Mononuclear cell (primary cell): ENCODE measurements at regions not wholly inside any gene's neighbourhood (a gene's known extent, or its start where the extent isn't known, plus 50 kb on each side); places are given as distances from the start of the nearest gene placed in this dataset.
"Not testable (repeated sequence)": the region's sequence is repeated elsewhere in the genome, so short reads cannot be mapped to it uniquely, and the experiment has no call there.

ENCODE experiments used
- H3K27me3 ChIP-seq: 2 replicates; pipeline ENCODE4 v1.6.0; 2011; ENCODE audit warnings: low read length, control low read depth; ENCODE audit not compliant: insufficient read depth
- H3K4me1 ChIP-seq: 2 replicates; pipeline ENCODE4 v1.5.1; 2011; ENCODE audit warnings: mild to moderate bottlenecking, low read length, control low read depth; ENCODE audit not compliant: insufficient read depth
- H3K4me3 ChIP-seq: 2 replicates; pipeline ENCODE4 v1.5.1; 2011; ENCODE audit warnings: mild to moderate bottlenecking, low read length, moderate library complexity
- H3K9me3 ChIP-seq: 2 replicates; pipeline ENCODE4 v1.5.1; 2011; ENCODE audit warnings: low read depth, mild to moderate bottlenecking, control low read depth, low read length

DNA sequence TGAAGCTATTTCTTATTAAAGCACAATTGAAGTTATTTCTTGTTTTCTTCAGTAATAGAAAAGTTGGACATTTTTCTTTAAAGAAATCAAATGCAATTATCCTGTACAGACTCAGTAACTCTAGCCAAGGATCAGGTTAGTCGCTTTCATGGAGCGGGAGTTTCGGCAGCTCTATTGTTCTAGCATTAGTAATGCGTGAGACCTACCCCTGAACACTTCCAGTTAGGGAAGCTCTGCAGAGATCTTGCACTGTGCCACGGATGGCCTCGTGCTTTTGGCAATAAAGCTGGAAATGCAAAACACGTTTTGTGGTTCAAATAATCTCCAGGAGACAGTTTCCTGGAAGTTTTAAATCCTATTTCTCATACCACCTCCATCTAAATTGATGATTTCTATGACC is 488.4 kb downstream of the SETD4 start:
- no peaks in the 10 kb centered on the region for H3K9me3 ChIP-seq
- no peaks in the 10 kb centered on the region for H3K4me1 ChIP-seq
- H3K4me3 ChIP-seq = no peak overlapping the region
- H3K27me3 ChIP-seq = no peaks in the 10 kb centered on the region

DNA sequence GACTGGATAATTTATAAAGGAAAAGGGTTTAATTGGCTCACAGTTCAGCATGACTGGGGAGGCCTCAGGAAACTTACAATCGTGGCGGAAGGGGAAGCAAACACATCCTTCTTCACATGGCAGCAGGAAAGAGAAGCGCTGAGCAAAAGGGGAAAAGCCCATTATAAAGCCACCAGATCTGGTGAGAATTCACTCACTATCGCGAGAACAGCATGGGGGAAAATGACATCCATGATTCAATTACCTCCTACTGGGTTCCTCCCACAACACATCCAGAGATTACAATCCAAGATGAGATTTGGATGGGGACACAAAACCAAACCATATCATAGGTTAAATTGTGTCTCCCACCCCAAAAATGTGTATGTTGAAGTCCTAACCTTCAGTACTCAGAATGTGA is 491.7 kb downstream of the SETD4 start:
- H3K4me1 ChIP-seq = peaks cover 11% of the 10 kb centered on the region
- H3K9me3 ChIP-seq = no peaks in the 10 kb centered on the region
- H3K4me3 ChIP-seq = no peak overlapping the region
- no peaks in the 10 kb centered on the region for H3K27me3 ChIP-seq

DNA sequence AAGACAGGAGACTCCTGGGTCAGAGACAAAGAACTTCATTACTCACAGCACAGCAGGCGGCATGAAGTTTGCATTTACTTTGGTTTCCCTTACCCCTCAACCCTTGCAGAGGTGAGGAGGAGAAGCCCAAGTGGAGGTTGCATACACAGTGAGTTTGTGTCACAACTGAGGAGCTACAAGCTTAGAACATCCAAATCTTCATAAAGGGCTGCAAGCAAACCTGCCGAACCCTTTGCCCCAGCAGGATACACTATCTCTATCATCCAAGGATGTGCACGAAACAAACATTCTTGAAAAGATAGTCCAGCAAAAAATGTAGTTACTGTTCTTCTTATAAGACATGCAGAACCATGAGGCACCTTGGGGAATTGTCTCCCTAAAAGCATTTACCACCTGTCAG is 493.5 kb downstream of the SETD4 start:
- H3K27me3 ChIP-seq = no peaks in the 10 kb centered on the region
- no peaks in the 10 kb centered on the region for H3K9me3 ChIP-seq
- peaks cover 12% of the 10 kb centered on the region for H3K4me1 ChIP-seq
- H3K4me3 ChIP-seq = no peak overlapping the region

DNA sequence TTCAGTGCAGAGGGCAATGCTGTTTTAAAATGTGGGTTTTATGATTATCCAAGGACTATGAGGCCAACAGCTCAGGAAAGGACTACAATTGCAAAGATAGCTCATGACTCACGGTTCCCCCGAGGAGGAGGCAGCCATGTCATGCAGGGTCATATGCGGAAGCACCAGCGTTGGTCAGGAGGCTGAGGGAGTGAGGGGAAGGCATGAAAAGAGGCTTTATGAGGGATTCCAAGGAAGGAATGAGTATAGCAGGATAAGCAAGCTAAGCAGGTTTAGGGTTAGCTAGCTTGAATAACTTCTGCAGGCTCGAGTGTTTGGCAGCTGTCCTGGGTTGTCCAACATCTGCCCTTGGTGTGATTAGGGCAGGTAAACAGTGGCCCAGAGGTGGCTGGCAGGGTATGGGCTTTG is 495.1 kb downstream of the SETD4 start:
- Histone ChIP-seq H3K9me3 (no peaks in the 10 kb centered on the region), H3K27me3 (no peaks in the 10 kb centered on the region), H3K4me1 (peaks cover 12% of the 10 kb centered on the region), H3K4me3 (no peak overlapping the region)

DNA sequence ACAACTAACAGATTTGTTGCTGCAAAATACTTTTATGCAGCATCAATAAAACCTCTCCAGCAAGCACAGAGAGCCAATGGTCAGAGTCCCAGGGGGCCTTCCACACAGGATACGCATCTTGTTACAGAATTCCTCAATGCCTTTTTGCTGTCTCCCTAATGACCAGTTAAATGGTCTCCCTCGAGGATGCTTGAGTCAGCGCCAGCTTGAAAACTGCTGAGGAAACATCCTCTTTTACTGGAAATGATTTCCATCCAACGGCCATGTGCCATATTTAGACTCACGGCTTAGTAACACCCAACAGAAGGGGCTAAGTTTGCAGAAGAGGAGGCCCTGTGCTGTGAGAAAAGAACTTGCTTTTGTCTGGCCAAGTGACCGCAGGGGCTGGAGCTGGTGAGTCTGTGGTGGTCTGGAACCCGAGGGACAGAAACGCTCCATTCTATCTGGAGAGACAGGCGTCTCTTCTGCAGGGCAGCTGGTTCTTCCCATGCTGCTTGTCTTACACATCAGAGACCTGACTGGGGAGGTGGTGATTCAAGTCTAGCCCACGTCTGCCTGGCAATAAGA is 496.4 kb downstream of the SETD4 start:
- no peaks in the 10 kb centered on the region for H3K9me3 ChIP-seq

DNA sequence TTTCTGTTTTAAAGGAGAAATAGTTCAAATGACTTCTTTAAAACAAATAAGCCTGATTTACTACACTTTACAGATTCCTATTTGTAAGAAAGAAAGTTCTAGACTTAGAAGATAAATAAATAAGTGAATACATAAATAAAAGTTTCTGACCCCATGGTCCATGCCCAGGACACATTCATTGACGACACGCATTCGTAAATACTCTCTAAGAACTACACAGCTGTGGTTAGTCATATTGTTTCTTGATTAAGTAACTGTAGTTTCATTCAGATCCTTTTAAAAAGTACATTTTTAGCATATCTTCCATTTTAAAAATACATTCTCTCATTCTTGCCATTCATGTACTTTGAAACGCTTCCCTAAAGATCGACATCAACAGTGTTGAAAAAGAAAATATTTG is 497.4 kb downstream of the SETD4 start:
- no peak overlapping the region for H3K4me3 ChIP-seq
- no peaks in the 10 kb centered on the region for H3K9me3 ChIP-seq
- peaks cover 2% of the 10 kb centered on the region for H3K27me3 ChIP-seq
- H3K4me1 ChIP-seq = peaks cover 12% of the 10 kb centered on the region

More for the DNA sequence above, 496.4 kb downstream of the SETD4 start:
- Histone ChIP-seq H3K27me3 (peaks cover 2% of the 10 kb centered on the region), H3K4me3 (no peak overlapping the region), H3K4me1 (peaks cover 12% of the 10 kb centered on the region)

DNA sequence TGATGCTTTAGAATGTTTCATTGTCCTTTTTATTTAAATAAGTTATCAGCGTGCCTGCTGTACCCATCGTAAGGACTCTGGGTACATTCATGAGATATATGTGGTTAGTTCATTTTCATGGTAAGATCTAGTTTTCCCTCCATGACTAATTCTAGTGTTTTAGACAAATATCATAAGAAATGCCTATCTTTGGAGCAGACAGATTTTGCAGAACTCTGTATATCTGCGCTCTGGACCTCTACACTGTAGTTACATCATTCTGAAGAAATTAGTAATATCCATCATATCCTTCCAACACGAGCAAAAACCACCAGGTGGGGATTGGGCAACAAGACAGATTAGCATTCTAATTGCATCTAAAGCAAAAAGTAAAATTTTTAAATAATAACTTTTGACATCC is 499.2 kb downstream of the SETD4 start:
- peaks cover 2% of the 10 kb centered on the region for H3K27me3 ChIP-seq
- H3K4me1 ChIP-seq = peaks cover 12% of the 10 kb centered on the region
- H3K9me3 ChIP-seq = no peaks in the 10 kb centered on the region
- H3K4me3 ChIP-seq = no peak overlapping the region

DNA sequence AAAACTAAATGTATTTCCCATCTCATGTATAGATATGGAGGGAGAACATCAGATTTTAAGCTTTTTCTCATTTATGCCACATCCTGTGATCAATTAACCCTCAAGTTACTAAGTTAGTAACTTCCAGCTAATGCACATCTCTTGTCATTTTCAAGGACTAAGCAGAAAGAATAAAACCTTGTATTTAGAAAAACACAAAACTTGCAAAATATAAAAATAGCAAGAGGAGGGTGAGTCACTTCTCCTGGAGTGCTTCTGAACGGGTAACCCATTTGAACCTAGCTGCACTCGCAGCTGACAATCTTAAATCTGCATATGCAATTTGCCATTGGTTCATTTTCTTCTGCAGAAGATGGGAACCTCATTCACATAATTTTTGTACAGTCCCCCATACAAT is 500.5 kb downstream of the SETD4 start:
- Histone ChIP-seq H3K4me1 (peaks cover 12% of the 10 kb centered on the region), H3K27me3 (peaks cover 2% of the 10 kb centered on the region), H3K4me3 (no peak overlapping the region), H3K9me3 (no peaks in the 10 kb centered on the region)

DNA sequence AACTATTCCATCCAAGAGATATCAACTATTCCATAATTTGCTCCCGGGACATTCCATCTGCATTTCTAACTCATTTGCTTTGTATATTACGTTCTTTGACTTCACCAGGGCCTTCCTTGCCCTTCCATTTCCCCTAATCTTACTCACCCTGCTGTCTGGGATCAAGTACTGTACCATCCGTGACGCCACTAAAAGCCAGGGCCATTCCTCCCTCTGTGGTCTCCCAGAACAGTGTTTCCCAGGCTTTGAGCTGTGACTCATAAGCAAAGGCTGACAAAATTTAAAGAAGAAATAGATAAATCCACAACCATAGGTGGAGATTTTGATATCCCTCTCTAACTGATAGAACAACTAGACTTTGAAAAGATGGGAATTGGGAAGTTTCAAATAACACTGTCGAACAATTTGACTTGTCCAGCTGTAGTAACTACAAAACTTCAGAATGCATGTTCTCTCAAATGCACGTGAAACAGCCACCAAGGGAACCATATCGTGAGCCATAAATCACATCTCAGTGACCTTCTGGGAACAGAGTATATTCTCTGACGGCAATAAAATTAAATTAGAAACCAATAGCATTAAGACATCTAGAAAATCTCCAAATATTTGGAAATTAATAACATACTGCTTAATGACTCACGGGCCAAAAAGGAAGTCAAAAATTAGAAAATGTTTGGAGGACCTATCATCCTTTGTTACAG is 501.0 kb downstream of the SETD4 start:
- peaks cover 2% of the 10 kb centered on the region for H3K27me3 ChIP-seq
- H3K4me3 ChIP-seq = no peak overlapping the region
- peaks cover 7% of the 10 kb centered on the region for H3K4me1 ChIP-seq
- H3K9me3 ChIP-seq = no peaks in the 10 kb centered on the region

DNA sequence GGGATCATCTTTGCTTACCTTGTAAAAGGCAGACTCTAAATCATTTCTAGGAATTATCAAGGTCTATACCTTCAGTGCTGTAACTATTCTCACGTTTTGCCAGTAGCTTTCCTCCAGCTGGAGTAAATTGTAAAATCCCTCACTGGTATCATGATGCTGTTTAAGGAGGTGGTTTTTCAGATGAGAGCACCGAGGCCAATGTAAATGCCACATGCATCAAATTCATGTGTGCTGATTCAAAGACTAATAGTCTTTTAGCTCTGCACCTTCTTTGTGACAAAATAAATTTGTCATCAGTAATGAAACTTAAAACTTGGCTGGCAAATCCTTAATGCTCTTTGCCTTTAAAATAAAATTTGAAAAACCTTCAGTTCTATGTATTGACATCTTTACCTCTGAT is 503.8 kb downstream of the SETD4 start:
- Histone ChIP-seq H3K27me3 (peaks cover 2% of the 10 kb centered on the region), H3K9me3 (no peaks in the 10 kb centered on the region), H3K4me3 (no peak overlapping the region), H3K4me1 (no peaks in the 10 kb centered on the region)

DNA sequence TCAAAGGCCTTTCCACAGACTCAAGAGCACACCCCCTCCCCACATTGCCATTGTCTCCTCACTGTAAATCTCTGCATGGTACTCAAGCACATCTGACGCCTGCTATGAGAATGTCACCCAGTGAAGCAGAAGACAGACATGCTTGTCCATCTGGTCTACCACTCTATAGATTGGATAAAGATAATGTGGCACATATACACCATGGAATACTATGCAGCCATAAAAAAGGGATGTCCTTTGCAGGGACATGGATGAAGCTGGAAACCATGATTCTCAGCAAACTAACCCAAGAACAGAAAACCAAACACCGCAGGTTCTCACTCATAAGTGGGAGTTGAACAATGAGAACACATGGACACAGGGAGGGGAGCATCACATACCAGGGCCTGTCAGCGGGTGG is 503.4 kb upstream of the RUNX1 start:
- H3K9me3 ChIP-seq, H3K27me3 ChIP-seq, H3K4me1 ChIP-seq, H3K4me3 ChIP-seq: not testable (repeated sequence)

DNA sequence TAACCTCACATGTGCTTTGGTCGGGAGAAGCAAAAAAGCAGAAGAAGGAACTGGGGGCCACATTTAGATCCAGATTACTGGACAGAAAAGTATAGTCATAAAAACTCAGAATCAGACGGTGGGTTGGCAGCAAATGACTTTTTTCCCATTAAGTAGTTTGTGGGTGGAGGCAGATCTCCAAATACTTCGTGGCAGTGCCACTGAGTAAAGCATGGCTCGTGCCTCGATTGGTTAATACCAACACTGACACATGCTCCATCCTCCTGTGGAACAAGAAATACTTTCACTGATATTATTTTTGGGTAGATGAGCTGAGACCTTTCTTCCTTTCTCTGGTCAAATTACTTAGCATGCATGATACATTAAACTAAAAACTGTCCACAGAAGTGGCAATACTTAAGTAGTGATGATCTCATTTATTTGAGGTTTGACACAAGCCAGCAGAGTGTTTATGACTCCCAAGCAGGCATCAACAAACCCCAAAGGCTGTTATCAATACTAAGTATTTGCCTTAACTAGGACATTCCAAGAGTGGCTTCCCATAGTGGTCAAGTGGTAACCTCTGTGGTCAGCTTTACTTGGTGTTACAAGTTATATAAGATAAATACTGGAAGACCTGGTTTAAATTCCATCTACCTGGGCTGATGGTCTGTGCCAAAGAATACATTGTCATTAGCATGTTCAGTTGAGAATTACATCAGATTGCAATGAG is 500.0 kb upstream of the RUNX1 start:
- H3K4me1 ChIP-seq = no peaks in the 10 kb centered on the region
- H3K27me3 ChIP-seq = no peaks in the 10 kb centered on the region
- no peak overlapping the region for H3K4me3 ChIP-seq
- H3K9me3 ChIP-seq = no peaks in the 10 kb centered on the region

DNA sequence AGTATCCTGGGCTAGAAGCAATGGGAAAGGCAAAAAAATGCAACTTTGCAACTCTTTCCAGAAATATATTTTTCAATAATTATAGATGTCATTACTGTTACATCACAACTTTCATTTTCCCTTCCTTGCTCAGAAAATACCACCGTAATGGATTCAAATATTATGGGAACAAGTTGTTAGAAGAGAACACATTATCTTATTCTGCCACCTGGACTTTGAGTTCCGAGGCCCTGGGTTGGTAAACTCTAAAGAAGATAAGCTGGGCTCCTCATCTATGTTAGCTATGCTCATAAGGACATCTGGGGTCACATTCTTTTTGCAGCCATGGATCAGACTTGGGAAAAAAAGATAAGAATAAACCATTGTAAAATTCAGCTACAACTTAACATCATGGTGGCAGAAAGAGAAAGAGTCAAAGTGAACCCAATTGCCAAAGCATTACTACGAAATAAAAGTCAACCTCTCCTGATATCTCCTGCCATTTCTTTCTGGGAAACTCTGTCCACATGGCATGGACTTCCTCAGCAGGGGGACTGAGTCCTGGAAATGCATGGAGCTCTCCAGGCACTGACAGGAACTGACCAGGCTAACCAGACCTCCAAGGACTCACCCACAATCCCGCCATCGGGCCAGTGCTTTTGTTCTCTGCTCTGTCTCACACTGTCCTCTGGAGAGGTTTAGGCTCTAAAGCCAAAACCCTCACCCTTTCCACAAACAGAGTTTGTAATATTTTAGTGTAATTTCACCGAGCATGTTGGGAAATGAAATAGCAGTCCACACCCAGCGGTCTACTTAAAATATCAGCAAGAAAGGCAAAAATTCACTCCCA is 499.1 kb upstream of the RUNX1 start:
- Histone ChIP-seq H3K9me3 (no peaks in the 10 kb centered on the region), H3K4me3 (no peak overlapping the region), H3K4me1 (no peaks in the 10 kb centered on the region), H3K27me3 (no peaks in the 10 kb centered on the region)

DNA sequence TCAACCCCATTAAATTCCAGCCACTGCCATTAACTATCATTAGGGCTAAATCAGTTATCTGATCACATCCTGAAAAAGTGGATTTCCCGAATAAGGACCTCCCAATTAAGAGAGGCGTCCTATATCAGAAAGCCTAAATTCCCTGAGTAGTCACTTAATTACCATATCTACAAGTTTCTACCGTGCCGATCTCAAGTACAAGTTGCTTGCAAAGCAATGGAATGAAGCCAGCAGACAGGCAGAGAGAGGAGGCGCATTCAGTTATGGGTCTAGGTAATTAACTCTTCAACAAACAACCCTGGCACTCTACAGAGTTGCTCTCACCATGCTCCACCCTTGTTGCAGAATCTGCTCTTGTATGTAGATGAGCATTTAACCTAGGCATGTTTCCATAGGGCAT is 494.6 kb upstream of the RUNX1 start:
- no peak overlapping the region for H3K4me3 ChIP-seq
- no peaks in the 10 kb centered on the region for H3K9me3 ChIP-seq
- no peaks in the 10 kb centered on the region for H3K4me1 ChIP-seq
- H3K27me3 ChIP-seq = no peaks in the 10 kb centered on the region

DNA sequence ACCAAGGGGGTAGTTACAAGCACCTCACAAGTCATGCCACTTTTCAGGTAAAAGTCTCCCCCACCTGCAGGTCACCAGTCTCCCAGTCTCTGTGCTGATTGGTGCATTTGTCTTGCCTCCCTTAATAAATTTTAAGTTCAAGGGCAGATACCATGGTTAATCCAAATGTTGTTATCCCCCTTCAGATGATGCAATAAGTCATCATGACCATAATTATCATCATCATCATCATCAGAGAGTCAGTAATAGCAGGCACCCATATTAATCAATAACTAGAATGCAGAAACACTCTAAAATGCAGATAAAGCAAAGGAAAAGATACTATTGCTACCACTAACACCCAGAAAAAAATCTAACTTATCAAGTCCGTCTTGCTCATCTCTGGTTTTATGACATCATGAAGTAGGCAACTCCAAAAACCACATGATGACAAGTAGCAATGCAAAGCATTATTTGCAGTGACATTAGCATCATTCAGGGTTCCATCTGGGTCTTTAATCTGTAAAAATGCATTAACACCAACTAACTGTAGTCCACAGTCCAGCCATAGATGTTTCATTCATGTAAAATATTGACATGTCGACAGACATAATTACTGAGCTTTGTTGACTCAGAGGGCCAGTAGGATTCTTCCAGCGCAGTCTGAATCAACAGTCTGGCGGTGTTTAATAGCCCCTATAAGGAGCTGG is 492.0 kb upstream of the RUNX1 start:
- Histone ChIP-seq H3K27me3 (no peaks in the 10 kb centered on the region), H3K4me1 (no peaks in the 10 kb centered on the region), H3K4me3 (no peak overlapping the region), H3K9me3 (peaks cover 4% of the 10 kb centered on the region)
